ENCODE measurements at regions not wholly inside any gene's neighbourhood (a gene's known extent, or its start where the extent isn't known, plus 50 kb on each side); places are given as distances from the start of the nearest gene placed in this dataset.
"Not testable (repeated sequence)": the region's sequence is repeated elsewhere in the genome, so short reads cannot be mapped to it uniquely, and the experiment has no call there.

- DNase-seq (ENCODE audit: low spot score), result no peak
These were observed 85.6 kb downstream of the OLFM1 start for GRCh38 chr9:135173066-135173465.

DNA sequence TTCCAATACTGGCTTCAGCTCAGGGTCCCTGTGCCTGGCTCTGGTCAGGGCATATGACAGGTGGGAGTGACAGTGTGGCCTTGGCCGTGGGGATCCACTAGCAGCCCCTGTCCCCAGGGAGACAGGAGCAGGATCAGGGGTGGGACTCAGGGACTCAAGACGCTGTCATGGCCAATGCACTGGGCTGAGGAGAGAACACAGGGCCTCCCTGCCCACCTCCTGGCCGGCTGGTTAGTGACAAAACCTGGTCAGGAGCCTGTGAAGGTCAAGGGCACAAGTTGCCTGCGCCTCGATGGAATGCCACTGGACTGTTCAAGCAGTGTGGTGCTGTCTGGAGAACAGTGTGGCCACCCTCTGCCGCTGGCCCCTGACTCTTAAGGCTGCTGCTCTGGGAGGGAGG lies 86.8 kb downstream of the OLFM1 start:
- no peak for DNase-seq (ENCODE audit: low spot score)

DNA sequence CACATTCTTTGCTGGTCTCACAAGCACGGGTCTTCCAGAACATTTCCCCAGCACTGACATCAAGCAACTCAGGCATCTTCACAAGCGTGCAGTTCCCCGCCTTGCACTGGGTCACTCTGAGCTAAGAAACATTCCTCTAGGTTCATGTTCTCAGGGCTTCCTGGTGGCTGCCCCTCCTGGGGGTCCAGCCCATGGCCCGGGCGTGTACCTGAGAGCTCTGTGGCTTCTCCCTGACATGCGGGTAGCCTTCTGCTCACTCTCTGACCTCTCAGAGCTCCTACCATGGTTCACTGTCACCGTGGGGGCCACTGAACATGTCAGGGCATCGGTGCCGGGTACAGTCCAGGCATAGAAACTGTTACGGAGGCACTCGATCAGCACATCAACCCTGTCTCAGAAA lies 87.5 kb downstream of the OLFM1 start:
- DNase-seq (ENCODE audit: low spot score), result no peak

- no peak for DNase-seq (ENCODE audit: low spot score)
These were observed 88.8 kb downstream of the OLFM1 start for GRCh38 chr9:135176284-135176683.

DNA sequence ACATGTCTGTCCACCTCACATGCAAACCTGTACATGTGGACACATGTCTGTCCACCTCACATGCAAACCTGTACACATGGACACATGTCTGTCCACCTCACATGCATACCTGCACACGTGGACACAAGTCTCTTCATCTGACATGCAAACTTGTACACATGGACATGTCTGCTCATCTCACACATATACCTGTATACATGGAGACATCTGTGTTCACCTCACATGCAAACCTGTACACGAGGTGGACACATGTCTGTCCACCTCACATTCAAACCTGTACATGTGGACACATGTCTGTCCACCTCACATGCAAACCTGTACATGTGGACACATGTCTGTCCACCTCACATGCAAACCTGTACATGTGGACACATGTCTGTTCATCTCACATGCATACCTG lies 90.1 kb downstream of the OLFM1 start:
- not testable (repeated sequence) for DNase-seq (ENCODE audit: low spot score)

DNA sequence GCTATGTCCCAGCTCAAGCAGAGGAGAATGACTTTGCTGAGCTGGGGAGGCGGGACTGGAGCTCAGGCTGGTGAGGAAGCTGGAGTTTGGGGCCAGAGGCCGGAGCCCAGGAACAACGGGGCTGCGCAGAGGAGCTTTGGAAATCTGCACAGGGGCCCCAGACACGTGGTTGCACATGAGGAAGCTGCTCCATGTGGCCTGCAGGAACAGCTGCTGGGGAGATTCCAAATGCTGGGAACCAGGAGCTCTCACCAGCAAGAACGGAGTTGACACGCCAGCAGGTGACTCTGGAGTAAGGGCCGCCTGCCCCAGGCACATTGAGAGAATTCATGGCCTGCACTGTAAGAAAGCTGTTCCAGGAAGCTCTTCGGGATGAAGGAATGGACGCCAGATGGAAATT lies 91.0 kb downstream of the OLFM1 start:
- no peak for DNase-seq (ENCODE audit: low spot score)

- DNase-seq (ENCODE audit: low spot score), result no peak
These were observed 91.6 kb downstream of the OLFM1 start for GRCh38 chr9:135179041-135179440.

DNA sequence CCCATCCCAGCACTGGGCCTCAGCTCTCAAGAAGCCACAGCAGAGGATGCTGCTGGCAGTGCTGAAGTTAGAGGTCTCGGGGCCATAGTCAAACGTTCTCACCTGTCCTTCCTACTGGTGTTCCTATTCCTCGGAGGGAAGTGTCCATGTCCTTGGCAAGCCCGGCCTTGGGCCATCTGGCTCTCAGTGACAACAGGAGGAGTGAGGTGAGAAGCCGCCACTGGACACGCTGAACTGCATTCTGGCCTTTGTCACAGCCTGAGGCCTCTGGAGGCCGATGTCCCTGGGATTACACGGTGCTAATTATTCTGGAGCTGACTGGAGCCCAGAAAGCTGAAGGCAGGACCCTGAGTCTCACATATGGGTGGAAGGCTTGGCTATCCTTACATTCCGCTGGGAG lies 92.5 kb downstream of the OLFM1 start:
- no peak for DNase-seq (ENCODE audit: low spot score)

DNA sequence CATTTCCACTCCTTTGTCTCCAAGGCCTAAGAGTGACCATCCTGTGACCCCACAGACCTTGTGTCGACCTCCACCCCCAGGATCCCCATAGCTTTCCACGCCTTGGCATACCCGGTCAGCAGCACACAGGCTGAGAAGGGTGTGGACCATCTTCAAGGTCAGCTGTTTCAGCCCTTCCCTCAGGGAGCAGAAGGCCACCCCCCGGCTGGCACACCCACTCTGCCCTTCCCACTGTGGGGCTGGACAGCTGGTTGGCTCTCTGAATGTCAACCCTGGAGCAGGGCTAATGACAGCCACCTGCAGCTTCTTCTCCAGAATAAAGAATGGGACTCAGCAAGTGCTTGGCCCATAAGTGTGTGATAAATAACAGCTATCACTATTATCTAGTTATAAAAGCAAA lies 93.1 kb downstream of the OLFM1 start:
- no peak for DNase-seq (ENCODE audit: low spot score)

DNA sequence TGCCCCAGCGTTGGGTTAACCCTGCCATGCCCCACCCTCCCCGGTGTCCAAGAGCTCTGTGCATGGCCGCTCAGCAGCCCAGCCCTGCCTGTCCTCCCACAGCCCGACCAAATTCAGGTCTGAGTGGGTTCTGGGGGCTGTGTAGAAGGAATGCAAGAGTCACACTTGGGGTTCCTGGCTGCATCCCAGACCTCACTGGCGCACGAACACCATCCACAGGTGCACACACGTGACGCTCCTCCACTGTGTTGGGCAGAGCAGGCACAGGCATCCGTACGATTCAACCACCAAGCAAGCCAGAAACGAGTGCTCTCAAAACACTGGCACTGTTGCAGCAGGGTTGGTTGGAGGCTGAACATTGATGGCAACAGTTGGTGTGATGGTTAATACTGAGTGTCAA lies 93.9 kb downstream of the OLFM1 start:
- no peak for DNase-seq (ENCODE audit: low spot score)

DNA sequence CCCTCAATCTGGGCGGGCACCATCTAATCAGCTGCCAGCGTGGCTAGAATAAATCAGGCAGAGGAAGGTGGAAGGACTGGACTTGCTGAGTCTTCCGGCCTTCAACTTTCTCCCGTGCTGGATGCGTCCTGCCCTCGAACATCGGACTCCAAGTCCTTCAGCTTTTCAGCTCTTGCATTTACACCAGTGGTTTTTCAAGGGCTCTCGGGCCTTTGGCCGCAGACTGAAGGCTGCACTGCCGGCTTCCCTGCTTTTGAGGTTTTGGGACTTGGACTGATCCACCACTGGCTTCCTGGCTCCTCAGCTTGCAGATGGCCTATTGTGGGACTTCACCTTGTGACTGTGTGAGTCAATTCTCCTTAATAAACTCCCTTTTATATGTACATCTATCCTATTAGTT lies 94.4 kb downstream of the OLFM1 start:
- not testable (repeated sequence) for DNase-seq (ENCODE audit: low spot score)

DNA sequence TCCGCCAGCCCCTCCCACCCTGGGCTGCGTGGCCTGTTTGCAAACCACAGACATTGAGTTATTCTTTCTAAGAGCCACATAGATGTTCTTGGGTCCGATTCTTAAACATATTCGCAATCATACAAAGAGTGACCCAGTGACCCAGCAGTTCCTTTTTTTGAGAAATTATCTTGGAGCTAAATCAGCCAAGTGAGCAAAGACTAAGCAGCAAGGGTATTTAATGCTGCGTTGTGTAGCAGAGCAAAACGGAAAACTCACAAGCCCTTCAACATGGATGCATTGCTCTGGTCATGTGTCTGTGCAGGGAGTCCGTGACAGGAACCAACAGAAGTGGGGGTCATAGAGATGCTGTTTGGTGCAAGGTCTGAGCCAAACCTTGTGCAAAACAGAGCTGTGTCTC lies 95.6 kb downstream of the OLFM1 start:
- DNase-seq (ENCODE audit: low spot score), result no peak

GRCh38 chr9:135183528-135184180 lies 96.2 kb downstream of the OLFM1 start:
- no peak for DNase-seq (ENCODE audit: low spot score)

- DNase-seq (ENCODE audit: low spot score), result no peak
These were observed 96.9 kb downstream of the OLFM1 start for GRCh38 chr9:135184181-135185053.

GRCh38 chr9:135185060-135185459 lies 97.6 kb downstream of the OLFM1 start:
- no peak for DNase-seq (ENCODE audit: low spot score)

- no peak for DNase-seq (ENCODE audit: low spot score)
These were observed 99.0 kb downstream of the OLFM1 start for GRCh38 chr9:135186248-135187164.

- DNase-seq (ENCODE audit: low spot score), result no peak
These were observed 99.9 kb downstream of the OLFM1 start for GRCh38 chr9:135187365-135187764.

DNA sequence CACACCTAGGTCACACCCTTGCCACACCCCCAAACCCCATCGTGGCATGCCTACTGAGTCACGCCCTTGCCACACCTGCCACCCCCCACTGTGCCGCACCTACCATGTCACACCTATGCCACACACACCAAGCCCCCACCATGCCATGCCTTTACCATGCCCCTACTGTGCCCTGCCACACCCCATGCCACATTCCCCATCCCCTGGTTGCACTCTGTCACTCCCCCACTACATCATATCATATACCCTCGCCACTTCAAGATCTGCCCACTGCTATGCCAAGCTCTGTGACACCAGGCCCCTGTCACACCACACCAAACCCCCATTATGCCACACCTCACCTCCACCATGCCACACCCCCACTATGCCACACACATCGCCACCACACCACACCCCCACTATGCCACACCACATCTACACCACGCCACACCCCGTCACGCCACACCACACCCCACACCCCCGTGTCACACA lies 101.2 kb downstream of the OLFM1 start:
- DNase-seq (ENCODE audit: low spot score), result no peak

- DNase-seq (ENCODE audit: low spot score), result no peak
These were observed 102.0 kb downstream of the OLFM1 start for GRCh38 chr9:135189497-135189896.

DNA sequence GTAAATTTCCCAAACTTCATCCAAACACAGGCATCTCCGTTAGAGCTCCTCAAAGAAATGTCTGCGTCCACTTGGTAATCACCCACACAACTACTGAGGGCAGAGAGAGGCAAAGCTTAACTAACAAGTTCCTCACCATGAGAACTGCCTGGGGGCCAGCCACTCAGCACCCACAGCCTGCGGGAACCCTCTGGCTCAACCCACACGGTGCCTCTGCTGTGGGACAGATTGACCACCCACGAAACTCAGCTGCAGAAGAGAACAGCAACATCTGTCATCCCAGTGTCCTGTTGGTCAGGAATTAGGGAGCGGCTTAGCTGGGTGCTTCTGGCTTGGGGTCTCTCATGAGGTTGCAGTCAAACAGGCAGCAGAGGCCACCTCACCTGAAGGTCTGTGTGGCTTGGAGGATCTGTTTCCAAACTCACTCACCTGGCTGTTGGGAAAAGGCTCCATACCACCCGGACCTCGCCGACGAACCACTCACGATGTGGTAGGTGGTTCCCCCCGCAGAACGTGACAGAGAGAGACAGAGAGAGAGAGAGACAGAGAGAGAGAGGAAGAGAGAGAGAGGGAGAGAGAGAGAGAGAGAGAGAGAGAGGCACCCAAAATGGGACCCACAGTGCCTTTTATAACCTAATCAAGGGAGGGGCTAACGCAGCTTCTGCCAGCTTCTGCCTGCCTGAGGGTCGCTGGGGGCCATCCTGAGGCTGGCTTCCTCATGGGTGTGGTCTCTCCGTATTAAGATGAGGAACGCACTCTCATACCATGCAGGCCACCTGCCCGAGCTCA lies 103.5 kb downstream of the OLFM1 start:
- no peak for DNase-seq (ENCODE audit: low spot score)

- DNase-seq (ENCODE audit: low spot score), result no peak
These were observed 105.2 kb downstream of the OLFM1 start for GRCh38 chr9:135192686-135193085.

DNA sequence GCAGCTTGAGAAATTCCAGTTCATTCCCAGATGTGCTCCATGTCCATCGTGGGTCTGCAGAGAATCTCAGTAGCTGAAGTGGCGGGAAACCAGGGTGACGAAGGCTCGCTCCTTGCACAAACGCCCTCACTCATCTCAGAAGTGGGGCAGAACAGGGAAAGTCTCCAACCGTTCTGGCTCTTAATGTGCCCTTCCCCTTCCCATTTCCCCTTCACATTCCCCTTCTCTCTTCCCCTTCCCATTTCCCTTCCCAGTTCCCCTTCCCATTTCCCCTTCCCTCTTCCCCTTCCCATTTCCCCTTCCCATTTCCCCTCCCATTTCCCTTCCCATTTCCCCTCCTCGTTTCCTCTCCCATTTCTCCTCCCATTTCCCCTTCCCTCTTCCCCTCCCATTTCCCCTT lies 108.5 kb downstream of the OLFM1 start:
- not testable (repeated sequence) for DNase-seq (ENCODE audit: low spot score)

Measured in CD4-positive, alpha-beta T cell treated with Interleukin-2 at 100 ng/mL for 4 hours (primary cell).